Endometrium (tissue), 2 donors: ENCODE measurements at regions not wholly inside any gene's neighbourhood (a gene's known extent, or its start where the extent isn't known, plus 50 kb on each side); places are given as distances from the start of the nearest gene placed in this dataset.

Experiments
- FAIRE-seq: peaks from 2 replicates; lab custom pipeline; 2012; peaks lifted over from hg19 to GRCh38; lab: Jason Lieb, UNC
- donor health status: control.
- donor health status: control.

DNA sequence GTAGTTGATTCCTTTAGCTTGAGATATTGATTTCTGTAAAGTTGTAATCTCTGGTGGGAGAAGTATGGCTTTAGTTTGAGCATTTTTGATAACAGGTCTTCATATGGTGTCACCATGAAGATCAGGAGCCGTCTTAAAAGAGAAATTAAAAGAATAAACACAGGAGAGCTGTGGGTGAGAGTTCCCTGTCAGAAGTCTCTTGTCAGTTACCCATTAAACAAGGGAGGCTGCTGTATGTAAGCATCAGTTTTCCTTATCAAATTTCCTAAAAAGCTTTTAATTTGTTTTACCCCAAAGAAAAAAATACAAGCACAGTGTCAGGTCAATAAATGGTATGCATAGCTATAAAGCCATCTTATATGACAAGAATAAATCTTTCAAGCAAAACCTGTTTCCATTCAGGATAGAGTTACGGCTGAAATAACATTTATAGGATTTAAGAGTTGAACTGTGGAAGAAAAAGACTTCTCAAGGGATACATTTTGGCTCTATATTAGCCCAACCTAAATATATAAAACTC, 767.5 kb downstream of the JRKL start:
- no peak for FAIRE-seq

DNA sequence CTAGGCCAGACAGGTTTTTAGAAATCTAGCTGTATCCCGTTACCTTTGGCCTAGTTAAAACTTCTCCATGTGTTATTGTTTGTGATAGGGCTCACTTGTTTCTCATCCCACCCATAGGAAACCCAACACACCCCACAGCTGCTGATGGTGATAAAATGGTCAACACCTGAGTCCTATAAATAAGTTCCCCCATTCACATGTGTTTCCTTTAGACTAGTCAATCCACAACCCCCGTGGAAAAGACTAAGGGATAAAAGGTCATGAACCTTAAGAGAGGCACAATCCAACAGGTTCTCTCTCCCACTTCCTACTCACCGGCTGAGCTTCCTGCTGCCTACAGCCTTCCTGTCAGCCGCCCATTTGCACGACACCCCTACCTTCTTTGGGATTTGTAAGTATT, 768.4 kb downstream of the JRKL start:
- FAIRE-seq: no peak

DNA sequence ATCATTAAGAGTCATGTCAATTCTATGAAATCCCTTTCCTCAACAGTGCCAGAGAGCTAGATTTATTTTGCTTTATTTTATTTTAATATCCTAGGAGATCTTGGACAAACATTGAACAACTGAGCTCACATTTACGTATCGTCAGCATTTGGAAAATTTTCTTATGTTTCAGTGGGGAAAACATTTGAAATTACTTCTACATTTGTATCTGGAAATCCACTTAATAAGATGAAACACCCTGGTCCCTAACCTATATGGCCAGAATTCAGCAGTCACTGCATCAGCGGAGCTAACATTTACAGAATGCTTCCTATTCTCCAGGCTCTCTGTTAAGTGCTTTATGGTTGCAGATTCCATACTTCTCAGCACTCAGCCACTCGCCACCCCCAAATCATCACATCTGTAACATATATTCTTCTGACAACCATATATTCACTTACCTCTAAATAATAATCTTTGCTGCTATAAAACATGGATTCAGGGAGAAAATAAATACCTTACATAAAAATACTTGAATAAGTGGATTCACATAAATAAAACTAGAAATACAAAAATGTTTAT, 773.9 kb downstream of the JRKL start:
- no peak for FAIRE-seq

DNA sequence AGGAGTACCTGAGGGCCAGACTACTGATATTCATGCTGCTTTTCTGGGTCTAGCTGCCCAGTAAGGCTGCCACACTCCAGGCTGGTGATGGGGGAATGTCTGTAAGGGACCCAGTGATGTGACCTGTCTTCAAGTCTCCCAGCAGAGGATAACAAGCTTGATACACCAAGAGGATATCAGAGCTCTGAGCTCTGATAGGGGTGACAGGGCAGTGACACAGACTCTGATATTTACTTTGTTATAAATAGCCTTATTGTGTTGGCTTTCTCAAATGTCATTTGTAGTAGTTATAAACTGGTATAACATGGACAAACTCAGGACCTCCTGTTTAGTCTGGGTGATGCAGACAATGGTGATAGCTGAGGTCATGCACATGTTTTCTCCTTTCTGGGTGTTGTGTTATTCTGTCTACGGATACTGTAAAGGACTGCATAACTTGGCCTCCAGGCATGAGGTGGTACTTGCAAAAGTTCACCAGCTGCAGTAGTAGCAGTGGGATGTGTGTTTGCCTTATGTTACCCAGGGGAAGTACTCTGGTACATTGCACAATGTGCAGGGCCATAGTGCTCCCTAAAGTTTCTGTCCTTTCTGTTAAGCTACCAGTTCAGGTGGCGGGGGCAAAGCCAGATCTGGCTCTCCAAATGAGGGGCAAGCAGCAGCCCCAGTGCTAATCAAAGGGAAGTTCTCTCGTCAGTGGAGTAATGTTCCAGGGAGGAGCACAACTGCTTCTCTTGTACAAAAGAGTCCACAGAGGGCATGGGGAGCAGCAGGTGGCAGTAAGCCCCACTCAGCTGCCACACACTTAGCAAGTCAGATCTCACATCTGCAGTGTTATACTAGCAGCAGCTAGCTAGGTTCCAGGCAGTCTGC, 812.2 kb downstream of the JRKL start:
- FAIRE-seq: no peak

DNA sequence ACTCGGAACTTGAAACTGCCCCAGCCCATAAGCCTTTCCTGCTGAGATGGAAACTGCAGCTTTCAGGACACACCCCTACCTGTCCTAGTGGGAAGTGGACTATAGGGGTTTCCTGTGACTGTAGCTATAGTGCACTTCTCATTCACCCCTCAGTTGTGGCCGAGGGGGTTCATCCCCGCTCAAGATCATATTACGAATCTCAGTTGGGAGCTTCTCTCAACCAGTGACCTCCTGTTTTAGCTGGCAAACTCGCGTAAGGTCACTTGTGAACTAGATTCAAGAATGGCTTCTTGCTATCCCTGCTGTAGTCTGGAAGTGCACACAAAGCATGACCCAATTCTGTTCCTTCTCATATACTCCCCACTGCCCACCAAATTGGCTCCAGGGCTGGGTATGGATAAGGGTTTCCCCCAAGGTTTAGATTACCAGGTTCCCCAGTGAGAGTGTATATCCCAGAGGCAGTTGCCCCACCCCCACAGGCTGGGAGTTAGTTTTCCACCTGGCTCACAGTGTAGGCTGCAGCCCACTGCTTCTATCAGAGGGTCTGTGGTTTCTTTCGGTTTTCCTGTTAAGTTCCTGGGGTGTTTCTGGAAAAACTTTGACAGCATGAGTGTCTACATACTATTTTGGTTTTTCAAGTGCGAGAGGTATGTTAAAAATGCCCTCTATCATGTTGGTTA, 812.9 kb downstream of the JRKL start:
- no peak for FAIRE-seq

DNA sequence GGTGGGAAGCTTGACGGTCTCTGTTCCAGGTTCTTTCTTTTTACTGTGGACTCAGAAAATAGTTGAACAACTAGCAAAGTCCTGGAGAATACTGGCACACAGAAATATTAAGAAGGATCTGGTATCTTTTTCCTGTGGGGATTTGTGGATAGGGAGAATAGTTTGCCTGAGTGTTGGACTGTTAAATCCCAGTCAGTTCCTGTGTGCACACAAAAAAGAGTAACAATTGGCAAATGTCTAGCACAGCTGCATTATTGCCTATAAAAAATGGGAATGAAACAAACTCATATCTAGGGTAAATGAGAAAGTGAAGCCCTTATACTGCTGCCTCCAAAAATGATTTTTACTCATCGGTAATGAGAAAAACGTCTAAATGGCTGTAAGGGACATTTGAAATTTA, 828.2 kb downstream of the JRKL start:
- no peak for FAIRE-seq

DNA sequence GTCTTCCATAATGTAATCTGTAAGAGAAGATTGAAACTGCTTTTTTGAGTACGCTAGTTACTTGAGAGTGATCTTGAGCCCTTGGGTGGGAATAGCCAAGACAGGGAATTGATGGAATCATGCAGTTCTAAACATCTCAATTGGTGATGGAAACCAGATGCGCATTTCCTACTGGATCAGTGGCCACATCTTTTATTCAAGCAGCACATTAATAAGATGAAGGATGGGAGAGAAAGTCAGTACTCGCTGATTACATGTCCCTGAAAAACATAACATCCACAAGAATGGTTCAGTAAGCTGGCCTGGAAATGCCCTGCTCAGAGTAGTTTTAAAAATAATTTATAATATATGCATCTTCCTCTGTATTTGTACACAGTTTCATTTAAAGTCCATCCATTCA, 833.8 kb downstream of the JRKL start:
- no peak for FAIRE-seq

DNA sequence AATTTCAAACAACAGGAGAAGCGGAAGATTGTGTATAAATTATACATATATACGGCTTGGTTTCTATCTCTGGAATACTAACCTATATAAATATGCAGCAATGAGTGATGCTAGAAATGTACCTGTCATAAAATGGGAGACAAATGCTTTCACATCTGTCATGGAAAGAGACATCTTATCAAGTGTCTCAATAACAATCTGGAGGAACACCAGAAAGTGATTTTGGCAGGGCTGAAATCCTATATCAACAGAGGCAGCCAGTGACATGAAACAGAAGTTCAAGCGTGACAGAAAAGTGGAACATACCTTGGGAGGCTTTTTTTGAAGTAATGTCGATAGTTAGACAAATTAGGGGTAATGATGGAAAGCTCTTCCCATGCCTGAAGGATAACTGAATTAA, 834.6 kb downstream of the JRKL start:
- FAIRE-seq: no peak

DNA sequence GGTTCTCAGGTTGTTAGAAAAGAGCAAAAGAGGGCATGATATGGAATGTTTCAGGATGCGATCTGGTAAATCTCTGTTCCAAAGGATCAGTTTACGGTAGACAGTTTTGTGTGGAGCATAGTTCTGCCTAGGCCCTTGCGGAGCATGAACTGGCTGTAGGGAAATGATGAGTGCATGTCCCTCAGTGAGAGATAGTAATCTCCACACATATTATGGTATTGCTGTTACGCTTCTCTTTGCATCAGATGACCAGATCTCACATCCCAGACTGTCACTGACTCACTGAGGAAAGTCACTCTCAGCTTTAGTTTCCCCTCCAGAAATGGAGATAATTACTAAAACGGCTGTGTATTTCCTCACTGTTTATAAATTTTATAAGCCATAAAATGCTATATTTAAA, 836.0 kb downstream of the JRKL start:
- no peak for FAIRE-seq

DNA sequence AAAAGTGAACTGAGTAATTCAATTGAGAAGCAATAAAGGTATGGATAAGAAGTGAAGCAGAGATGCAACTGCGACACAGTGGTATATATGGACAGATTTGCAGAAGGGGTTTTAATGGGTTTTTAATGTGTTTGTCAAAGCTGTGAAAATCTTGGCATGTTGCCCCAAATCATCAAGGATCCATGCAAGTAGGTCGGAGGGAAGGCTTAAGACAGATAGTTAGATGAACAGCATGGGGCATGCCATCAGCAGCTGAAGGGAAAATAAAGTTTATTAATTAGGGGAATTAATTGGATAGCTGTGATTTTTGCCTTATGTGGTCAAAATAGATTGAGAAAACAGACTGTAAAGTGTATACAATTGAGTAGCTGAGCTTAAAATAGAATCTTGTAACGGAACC, 840.1 kb downstream of the JRKL start:
- FAIRE-seq: no peak

DNA sequence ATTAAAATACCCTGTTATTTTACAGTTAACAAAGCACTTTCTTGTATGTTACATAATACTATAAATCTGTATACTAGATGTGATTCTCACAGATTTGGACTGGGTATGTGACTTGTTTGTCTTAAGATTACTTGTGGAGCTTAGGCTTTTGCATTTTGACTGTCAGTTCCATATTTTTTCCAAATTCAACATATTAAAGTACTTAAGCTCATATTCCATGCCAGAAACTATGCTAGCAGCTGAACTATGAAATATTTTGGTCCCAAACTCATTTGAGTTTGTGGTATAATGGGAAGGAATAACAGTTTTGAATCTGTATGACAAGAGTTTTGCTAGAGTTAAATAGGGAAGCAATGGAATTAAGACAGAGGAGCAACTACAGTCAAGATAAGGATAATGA, 841.4 kb downstream of the JRKL start:
- no peak for FAIRE-seq

DNA sequence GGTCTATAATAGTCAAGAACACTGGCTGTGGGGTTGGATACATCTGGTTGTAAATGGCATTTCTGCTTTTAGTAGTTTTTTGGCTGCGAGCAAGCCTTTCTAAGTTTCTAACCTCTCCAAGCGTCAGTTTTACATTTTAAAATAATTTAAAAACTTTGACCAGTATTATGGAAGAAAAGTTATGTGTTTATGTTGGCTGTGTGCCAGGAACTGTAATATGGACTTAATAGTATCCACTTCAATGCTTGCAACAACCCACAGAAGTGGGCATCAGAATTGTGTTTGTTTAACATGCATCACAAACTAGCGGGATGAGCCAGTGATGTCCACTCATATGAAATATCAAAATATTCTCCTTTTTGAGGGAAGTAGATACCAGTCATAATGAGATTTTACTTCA, 844.2 kb downstream of the JRKL start:
- no peak for FAIRE-seq

DNA sequence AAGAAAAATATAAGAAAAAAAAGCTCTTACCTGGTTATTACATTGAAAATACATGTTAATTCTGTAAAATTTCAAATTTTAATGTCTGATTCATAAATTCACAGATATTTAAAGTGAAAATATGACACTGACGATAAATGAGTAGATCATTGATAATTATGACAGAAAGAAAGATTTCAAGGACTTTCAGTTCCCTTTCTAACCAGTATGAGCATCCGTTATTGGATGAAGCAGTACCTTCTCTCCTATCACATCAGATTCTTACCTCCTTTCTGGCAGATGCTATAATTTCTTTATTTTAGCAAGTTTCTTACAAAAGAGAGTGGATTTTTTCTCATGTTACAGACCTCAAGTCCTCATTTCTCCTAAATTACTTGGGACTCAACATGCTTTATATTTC, 847.3 kb downstream of the JRKL start:
- FAIRE-seq: no peak

DNA sequence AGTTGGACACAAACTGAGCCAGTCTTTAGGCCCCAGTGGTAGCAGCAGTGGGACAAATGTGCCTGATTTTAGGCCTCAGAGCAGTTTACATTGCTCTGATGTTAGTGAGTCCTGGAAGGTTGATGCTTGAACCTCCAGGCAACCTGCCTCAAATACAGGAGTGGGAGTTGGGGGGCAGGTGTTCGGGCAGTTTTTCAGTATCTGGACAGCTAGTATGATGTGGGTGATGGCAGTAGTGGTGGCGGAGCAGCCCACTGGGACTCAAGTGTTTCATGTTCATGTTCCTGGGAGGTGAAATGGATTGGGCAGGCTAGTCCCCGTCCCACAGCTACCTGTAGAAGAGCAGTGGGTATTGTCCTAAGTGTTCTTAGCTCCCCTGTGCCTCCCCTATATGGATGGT, 857.8 kb downstream of the JRKL start:
- FAIRE-seq: no peak

DNA sequence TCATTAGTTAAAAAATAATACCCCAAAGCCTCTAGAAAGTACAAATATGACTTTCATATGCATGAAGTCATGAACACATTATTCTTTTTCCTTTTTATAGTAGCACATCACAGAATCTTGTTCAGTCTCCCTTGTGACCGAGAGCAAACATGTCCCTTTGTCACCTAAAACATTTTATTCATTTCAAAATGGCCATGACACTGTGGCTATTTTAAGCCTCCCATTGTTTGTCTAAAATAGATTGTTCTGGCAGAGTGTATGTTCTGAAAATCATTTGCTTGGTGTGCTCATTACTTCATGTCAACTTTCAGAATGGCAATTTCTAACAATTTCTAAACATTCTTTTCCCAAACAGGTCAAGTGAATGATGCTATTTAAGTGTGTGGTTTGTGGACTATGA, 865.0 kb downstream of the JRKL start:
- FAIRE-seq: no peak

DNA sequence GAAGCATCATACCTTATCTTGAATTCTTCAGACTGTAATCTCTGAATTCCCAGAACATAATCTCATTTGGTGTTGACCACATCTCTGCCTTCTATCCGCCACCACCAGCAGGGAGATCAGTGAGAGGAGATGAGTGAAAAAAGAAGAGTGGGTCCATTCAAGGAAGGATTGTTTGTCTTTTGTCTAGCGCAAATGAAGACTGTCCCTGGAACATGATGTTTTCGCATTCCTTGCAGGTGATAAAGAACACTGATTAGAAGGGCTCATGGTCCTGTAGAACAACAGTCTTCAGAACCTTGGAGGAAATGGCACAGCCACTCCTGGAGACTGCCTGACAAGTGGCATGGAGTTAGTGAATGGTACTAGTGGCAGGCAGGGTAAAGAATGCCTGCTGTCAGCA, 869.6 kb downstream of the JRKL start:
- FAIRE-seq: no peak

DNA sequence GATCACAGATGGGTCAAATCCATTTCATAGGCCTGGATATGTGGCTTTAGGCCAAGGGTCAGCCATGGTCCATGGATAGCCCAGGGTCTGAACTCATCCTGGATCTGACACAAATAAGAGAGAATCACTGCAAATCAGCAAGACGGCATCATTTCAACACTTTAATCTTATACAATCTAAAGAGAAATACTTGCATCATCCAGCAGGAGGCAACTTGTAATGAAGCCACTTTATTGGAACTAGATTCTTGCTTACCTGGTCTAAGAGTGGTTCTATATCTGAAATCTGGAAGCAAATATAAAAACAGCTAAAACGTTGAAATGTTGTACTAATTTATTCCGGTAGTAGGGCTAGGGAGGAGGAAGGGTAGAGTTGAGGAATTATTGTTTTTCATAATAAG, 870.1 kb downstream of the JRKL start:
- FAIRE-seq: no peak

DNA sequence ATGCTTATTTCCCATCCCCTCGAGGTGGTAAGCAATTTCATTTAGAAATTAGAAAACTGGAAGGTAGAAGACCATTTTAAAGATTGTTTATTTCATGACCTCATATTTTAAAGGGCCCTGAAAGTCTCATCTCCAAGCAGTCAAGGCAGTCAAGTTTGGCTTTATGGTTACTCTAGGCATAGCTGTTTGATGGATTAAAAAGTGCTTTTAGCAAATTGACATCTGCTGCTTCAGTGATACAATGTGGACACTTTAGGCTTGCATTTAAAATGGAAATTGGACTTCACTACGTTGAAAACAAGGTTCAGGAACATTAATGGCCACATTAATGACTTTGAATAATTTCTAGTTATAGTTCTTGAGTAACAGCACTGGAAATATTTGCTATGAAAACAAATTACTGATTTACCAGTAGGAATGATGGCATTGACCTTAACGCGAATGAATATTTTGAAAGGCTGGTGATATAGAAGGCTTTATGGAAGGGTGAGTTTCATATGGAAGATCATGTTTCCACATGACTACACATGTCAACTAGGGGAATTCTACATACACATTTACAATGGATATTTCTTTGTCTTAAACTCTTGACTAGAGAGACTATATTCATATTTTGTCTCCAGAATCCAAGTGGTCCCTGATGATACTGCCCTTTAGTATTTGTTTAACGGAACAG, 873.5 kb downstream of the JRKL start:
- FAIRE-seq: no peak

DNA sequence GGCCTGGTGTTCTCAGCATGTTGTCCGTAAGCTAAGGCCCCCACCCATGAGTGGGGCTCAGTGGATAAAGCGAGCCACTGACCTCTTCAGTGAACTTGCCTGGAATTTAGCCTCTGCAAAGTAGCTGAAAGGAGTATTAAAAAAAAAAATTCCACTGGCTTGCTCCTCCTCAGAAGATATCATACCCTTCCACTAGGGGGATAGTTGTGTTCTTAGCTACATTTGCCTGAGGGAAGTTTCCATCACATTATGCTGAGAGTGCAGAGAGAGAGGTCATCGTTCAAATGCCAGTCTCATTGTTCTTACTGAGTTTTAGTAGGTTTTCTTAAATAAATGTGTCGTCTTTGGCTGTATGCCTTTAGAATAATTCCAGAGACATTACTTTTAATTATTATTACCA, 879.7 kb downstream of the JRKL start:
- no peak for FAIRE-seq

DNA sequence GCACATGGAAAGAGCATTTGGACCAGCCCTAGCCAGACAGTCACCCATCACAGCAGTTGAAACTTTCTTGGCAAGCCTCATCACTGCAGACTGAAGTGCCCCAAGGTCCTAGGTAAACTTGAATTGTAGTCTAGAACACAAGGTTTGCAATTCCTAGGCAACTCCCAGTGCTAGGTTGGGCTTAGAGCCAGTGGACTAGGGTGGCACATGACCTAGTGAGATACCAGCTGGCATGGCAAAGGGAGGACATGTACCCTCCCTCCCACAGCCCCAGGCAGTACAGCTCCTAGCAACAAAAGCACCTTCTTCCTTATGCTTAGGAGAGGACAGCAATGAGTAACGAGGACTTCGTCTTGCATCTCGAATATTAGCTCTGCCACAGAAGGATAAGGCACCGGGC, 889.5 kb downstream of the JRKL start:
- no peak for FAIRE-seq

DNA sequence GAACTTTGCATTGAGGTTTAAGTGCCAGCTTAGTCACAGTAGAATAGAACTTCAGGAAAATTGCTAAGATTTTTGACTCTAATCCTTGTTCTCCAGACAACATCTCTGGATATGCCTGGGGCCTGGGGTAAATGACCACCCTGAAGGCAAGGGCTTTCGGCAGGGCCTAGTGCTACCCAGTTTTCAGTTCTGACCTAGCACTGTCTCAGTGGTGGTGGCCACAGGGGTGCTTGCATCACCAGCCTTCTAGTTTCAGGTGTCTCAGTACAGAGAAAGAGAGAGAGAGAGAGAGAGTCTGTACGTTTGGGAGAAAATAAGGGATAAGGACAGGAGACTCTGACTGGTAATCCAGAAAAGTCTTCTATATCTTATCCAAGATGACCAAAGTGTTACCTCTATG, 890.5 kb downstream of the JRKL start:
- no peak for FAIRE-seq

DNA sequence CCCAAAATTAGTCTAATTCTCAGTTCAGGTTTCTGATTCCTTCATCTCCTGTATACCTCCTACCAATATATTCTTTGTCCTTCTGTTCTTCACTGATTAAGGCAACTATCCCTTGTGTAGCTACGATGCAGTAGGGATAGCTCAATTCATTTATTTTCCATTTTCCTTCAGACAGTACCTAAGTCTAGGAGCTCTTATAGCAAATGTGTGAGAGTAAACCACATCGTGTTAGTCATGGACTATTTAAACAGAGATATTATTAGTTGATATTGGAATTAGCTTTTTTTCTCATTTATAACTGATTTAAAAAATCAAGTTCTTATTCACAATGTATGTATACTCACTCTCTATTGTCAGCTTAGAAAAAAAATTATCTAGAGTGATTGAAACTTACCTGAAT, 900.0 kb downstream of the JRKL start:
- FAIRE-seq: no peak
